CD4-positive, alpha-beta T cell (primary cell): ENCODE measurements at regions not wholly inside any gene's neighbourhood (a gene's known extent, or its start where the extent isn't known, plus 50 kb on each side); places are given as distances from the start of the nearest gene placed in this dataset.

Experiments used
- ATAC-seq: fragments of 200-7000 bp; cut with Tn5 transposase; one replicate; pipeline ENCODE4 v1.10.0; 2022; ENCODE audit warnings: mild to moderate bottlenecking; ENCODE audit not compliant: poor library complexity
- CTCF ChIA-PET: fragments of 350-600 bp; sonication (Branson Sonifier 250); formaldehyde crosslinking; loops from one replicate; lab custom pipeline; 2021; ENCODE audit warnings: antibody characterized with exemption, inconsistent platforms; lab: Charles Lee
- POLR2A ChIA-PET: fragments of 350-600 bp; sonication (Branson Sonifier 250); formaldehyde crosslinking; loops from one replicate; lab custom pipeline; 2021; ENCODE audit warnings: antibody characterized with exemption, inconsistent platforms; lab: Charles Lee
- DNase-seq, 14 experiments: peaks; one replicate each; pipeline ENCODE4 v3.0.0-alpha.2; 2013 to 2020; ENCODE audit warnings: mixed read lengths in 2 of 14
- H3K27ac ChIP-seq, 2 donors: one replicate each; pipeline versions ENCODE4 v1.5.1 to v1.7.0; 2013; ENCODE audit warnings: low read length in 2 of 2, low read depth in 1 of 2, mild to moderate bottlenecking in 1 of 2
- H3K27me3 ChIP-seq, 2 experiments: 1 replicate in 1 of 2; 2 replicates in 1 of 2; pipeline versions ENCODE4 v1.6.1 to v1.7.0; 2013; ENCODE audit warnings: low read length in 2 of 2, control low read depth in 1 of 2, mild to moderate bottlenecking in 1 of 2, moderate library complexity in 1 of 2; ENCODE audit not compliant: insufficient read depth in 2 of 2, control insufficient read depth in 1 of 2
- H3K36me3 ChIP-seq: one replicate; pipeline ENCODE4 v1.6.1; 2013; ENCODE audit warnings: low read length, control low read depth; ENCODE audit not compliant: insufficient read depth
- H3K4me1 ChIP-seq: one replicate; pipeline ENCODE4 v1.6.1; 2013; ENCODE audit warnings: low read length, control low read depth; ENCODE audit not compliant: insufficient read depth
- H3K4me3 ChIP-seq: one replicate; pipeline ENCODE4 v1.5.1; 2013; ENCODE audit warnings: mild to moderate bottlenecking, low read length, moderate library complexity
- H3K9me3 ChIP-seq, 2 experiments: 1 replicate in 1 of 2; 2 replicates in 1 of 2; pipeline versions ENCODE4 v1.6.1 to v1.7.0; 2013; ENCODE audit warnings: low read length in 2 of 2, mild to moderate bottlenecking in 2 of 2, control low read depth in 1 of 2, moderate library complexity in 1 of 2; ENCODE audit not compliant: control insufficient read depth in 1 of 2, insufficient read depth in 1 of 2
- H3K27ac Mint-ChIP-seq: one replicate; pipeline ENCODE4 v1.8.0; 2020; ENCODE audit warnings: mixed read lengths
- H3K27me3 Mint-ChIP-seq: one replicate; pipeline ENCODE4 v1.8.0; 2021; ENCODE audit warnings: mixed read lengths
- H3K36me3 Mint-ChIP-seq: one replicate; pipeline ENCODE4 v1.8.0; 2021; ENCODE audit warnings: low read depth, mixed read lengths
- H3K4me1 Mint-ChIP-seq: one replicate; pipeline ENCODE4 v1.8.0; 2021; ENCODE audit warnings: low read depth, mixed read lengths
- H3K4me3 Mint-ChIP-seq: one replicate; pipeline ENCODE4 v1.8.0; 2020; ENCODE audit warnings: mild to moderate bottlenecking, mixed read lengths
- H3K9me3 Mint-ChIP-seq: one replicate; pipeline ENCODE4 v1.8.0; 2020; ENCODE audit warnings: mixed read lengths
- intact Hi-C, 2 experiments: fragments of 100-400 bp; cut with DNase I in 1 of 2; cut with micrococcal nuclease in 1 of 2; formaldehyde crosslinking; loops; one replicate each; pipeline versions ENCODE4 v1.15.1 to v1.9.0; 2023 to 2025; cut with DNase I, micrococcal nuclease
- TF ChIP-seq, protein P1 (sequence below): fragments of 200-600 bp; IDR thresholded peaks from one replicate; pipeline ENCODE4 v1.8.0; 2022; ENCODE audit warnings: antibody characterized with exemption, mild to moderate bottlenecking

DNA sequence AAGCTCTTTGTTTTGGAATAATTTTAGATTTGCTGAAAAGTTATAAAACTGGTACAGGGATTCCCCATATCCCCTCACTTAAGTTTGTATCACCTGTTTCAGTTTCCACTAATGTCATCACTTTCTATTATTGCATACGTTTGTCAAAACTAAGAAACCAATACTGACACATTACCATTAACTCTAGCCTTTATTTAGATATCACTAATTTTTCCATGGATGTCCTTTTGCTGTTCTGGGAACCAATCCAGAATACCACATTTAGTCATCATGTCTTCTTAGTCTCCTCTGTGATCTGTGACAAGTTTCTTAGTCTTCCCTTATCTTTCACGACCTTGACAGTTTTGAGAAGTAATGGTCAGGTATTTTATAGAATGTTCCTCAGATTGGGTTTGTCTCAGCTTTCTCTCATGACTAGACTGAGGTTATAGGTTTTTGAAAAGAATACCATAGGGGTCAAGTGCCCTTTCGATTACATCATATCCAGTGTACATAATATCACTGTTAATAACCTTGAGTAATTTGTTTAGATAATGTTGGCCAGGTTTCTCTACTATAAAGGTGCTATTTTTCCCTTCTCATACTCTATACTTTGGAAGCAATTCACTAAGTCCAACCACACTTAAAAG, 51.9 kb upstream of the NMUR2 start:
- no peak overlapping the region for H3K27ac Mint-ChIP-seq
- no peaks in the 10 kb centered on the region for H3K9me3 ChIP-seq
- peaks cover 26% of the 10 kb centered on the region for H3K27me3 Mint-ChIP-seq
- ATAC-seq (no peak), DNase-seq (no peak)
- ChIA-PET CTCF (no interaction called here), POLR2A (no interaction called here)
- TF ChIP-seq, protein P1, sequence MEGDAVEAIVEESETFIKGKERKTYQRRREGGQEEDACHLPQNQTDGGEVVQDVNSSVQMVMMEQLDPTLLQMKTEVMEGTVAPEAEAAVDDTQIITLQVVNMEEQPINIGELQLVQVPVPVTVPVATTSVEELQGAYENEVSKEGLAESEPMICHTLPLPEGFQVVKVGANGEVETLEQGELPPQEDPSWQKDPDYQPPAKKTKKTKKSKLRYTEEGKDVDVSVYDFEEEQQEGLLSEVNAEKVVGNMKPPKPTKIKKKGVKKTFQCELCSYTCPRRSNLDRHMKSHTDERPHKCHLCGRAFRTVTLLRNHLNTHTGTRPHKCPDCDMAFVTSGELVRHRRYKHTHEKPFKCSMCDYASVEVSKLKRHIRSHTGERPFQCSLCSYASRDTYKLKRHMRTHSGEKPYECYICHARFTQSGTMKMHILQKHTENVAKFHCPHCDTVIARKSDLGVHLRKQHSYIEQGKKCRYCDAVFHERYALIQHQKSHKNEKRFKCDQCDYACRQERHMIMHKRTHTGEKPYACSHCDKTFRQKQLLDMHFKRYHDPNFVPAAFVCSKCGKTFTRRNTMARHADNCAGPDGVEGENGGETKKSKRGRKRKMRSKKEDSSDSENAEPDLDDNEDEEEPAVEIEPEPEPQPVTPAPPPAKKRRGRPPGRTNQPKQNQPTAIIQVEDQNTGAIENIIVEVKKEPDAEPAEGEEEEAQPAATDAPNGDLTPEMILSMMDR = no peak
- H3K27ac ChIP-seq = no peak overlapping the region
- H3K4me3 ChIP-seq = no peak overlapping the region
- intact Hi-C loops = no loop called here
- H3K27me3 ChIP-seq = no peaks in the 10 kb centered on the region
- H3K4me1 ChIP-seq = no peaks in the 10 kb centered on the region
- no peaks in the 10 kb centered on the region for H3K36me3 Mint-ChIP-seq
- H3K4me1 Mint-ChIP-seq = no peaks in the 10 kb centered on the region
- no peak overlapping the region for H3K4me3 Mint-ChIP-seq
- no peaks in the 10 kb centered on the region for H3K9me3 Mint-ChIP-seq
- H3K36me3 ChIP-seq = no peaks in the 10 kb centered on the region

DNA sequence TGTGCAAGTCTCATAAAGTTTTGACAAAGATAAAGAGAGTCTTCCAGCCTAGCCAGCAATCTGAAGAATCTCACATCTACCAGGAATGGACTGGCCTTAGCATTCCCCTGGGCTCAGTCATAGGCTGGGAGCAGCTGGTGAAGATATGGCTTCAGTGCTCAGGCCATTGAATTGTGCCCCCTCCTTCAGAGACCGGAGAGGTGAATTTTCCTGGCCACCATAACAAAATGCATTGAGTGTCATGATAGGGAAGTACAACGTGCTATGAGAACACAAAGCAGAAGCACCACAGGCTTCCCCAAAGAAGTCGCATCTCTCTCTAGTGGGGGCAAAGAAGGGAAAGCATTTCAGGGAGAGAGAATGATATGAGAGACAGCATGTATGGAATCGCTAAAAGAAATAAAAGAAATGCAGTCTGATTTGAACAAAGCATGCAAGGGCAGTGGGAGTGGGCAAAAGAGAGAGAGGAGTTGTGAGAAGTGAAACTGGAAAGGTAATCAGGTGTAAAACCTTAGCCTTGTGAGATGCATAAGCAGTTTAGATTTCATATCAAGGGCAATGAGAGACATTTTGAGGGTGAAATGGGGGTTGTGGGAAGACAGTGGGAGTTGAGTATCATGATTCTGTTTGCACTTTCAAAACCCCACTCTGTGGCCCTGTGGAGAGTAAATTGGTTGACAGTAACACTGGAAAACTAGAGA, 57.1 kb upstream of the NMUR2 start:
- peaks cover 32% of the 10 kb centered on the region for H3K27me3 Mint-ChIP-seq
- no peaks in the 10 kb centered on the region for H3K4me1 ChIP-seq
- no peaks in the 10 kb centered on the region for H3K9me3 ChIP-seq
- no peak for DNase-seq
- TF ChIP-seq, protein P1 = no peak
- H3K27me3 ChIP-seq = no peaks in the 10 kb centered on the region
- ATAC-seq = no peak
- POLR2A ChIA-PET = no interaction called here
- no peak overlapping the region for H3K4me3 ChIP-seq
- no peak overlapping the region for H3K27ac ChIP-seq
- H3K36me3 Mint-ChIP-seq = no peaks in the 10 kb centered on the region
- H3K27ac Mint-ChIP-seq = no peak overlapping the region
- H3K4me3 Mint-ChIP-seq = no peak overlapping the region
- no peaks in the 10 kb centered on the region for H3K36me3 ChIP-seq
- no peaks in the 10 kb centered on the region for H3K4me1 Mint-ChIP-seq
- CTCF ChIA-PET = no interaction called here
- no peaks in the 10 kb centered on the region for H3K9me3 Mint-ChIP-seq
- intact Hi-C loops = no loop called here

DNA sequence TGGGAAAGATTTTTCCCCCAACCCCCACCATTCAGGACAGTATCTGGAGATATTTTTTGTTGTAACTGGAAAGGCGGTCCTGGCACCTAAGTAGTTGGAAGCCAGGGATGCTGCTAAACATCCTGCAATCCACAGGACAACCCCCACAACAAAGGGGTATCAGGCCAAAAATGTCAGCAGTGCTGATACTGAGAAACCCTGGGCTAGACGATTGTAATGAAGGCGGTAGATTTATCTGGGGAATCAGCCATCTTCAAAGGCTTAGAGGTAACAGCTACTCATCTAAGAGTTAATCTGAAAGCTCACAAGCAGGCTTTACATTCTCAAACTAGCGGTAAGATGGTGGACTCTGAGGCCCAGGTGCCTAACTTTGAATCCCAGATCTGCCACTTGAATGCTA, 59.0 kb upstream of the NMUR2 start:
- TF ChIP-seq, protein P1 = no peak
- Mint-ChIP-seq H3K27me3 (peaks cover 30% of the 10 kb centered on the region), H3K9me3 (no peaks in the 10 kb centered on the region), H3K4me1 (no peaks in the 10 kb centered on the region), H3K4me3 (no peak overlapping the region), H3K36me3 (no peaks in the 10 kb centered on the region), H3K27ac (no peak overlapping the region)
- Histone ChIP-seq H3K4me3 (no peak overlapping the region), H3K27ac (no peak overlapping the region), H3K9me3 (no peaks in the 10 kb centered on the region), H3K36me3 (no peaks in the 10 kb centered on the region), H3K27me3 (no peaks in the 10 kb centered on the region), H3K4me1 (no peaks in the 10 kb centered on the region)
- POLR2A ChIA-PET = no interaction called here
- no peak for ATAC-seq
- DNase-seq = no peak
- intact Hi-C loops = no loop called here
- CTCF ChIA-PET = no interaction called here
